DMS153 (cell line): ENCODE measurements at regions not wholly inside any gene's neighbourhood (a gene's known extent, or its start where the extent isn't known, plus 50 kb on each side); places are given as distances from the start of the nearest gene placed in this dataset.
"Not testable (repeated sequence)": the region's sequence is repeated elsewhere in the genome, so short reads cannot be mapped to it uniquely, and the experiment has no call there.

Experiments
- DNase-seq: peaks from one replicate; lab custom pipeline; 2025; lab: John Stamatoyannopoulos, UW

DNA sequence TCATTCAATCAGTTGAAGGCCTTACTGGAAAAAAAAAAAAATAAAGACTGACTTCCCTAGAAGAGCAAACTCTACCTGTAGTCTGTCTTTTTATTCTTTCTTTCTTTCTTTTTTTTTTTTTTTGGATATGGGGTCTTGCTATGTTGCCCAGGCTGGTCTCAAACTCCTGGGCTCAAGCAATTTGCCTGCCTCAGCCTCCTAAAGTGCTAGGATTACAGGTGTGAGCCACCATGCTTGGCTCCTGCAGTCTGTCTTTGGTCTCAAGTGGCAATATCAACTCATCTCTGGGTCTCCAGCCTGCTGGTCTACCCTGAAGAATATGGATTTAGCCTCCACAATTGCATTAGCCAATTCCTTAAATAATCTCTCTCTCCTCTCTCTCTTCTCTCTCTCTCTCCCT, 167.7 kb upstream of the P2RY1 start:
- no peak for DNase-seq

DNA sequence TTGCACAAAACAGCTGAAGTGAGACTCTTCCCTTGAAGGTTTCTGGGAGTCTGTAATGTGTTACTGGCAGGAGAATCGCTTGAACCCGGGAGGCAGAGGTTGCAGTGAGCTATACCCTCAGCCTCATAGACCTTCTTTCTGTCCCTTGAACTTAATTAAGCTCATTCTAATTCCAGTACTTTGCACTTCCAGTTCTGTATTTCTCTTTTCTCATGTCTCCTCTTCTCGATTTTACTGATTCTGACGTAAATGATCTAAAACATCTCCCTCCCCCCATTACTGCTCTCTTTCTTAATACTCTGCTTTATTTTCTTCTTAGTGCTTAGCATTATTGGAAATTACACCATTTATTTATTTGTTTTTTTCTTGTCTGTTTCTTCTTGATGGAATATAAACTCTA, 165.4 kb upstream of the P2RY1 start:
- DNase-seq, result no peak

DNA sequence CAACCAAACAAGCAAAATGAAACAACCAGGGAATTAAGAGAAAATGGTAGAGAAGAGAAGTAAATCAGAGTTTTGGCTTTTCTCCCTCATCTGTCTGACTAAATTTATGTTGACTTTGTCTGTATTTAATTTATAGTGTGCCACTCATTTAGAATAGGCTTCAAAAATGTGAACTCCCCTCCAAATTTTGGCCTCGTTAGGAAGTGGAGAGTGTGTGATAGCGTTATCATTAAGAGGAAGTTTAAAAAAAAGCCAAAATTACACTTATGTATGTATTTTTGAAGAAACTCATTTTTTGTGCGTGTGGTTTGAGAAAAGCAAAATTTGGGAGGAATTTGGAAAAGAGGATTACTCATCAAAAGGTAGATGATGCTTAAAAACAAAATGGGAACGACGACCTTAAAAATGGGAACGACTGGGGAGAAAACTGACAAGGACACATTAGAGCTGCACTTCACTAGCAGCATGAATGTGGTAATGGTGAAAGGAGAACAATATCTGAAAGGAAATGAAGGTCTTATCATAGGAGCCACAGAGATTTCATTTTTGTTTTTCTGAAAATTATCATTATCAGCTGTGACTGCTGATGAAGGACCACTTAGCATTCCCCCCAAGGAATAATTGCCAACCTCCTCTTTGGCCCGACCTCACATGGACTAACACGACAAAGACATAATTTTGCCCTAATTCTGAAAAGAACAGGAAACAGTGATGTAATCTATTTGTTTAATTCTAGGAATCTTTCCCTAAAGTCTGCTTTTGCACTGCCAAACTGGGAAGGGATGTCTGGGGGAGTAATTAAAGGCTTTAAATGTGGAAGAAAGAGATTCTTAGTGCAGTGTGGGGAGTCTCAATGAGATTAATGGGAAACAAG, 163.2 kb upstream of the P2RY1 start:
- no peak for DNase-seq

DNA sequence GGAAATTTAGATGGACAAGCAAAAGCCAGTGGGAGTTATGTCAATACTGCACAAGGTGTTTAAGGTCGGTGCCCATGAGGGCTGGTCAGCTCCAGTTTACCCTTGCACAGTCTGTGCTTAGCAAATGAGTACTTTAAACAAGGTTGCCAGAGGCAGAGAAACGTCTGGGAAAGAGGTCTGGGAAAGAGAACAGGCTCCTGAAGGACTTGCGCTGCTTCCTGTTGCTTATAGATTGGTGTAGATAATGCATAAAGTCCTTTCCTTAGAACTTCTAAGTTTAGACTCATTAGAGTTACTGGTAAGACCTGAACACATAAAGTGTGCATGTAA, 162.6 kb upstream of the P2RY1 start:
- DNase-seq, result no peak

DNA sequence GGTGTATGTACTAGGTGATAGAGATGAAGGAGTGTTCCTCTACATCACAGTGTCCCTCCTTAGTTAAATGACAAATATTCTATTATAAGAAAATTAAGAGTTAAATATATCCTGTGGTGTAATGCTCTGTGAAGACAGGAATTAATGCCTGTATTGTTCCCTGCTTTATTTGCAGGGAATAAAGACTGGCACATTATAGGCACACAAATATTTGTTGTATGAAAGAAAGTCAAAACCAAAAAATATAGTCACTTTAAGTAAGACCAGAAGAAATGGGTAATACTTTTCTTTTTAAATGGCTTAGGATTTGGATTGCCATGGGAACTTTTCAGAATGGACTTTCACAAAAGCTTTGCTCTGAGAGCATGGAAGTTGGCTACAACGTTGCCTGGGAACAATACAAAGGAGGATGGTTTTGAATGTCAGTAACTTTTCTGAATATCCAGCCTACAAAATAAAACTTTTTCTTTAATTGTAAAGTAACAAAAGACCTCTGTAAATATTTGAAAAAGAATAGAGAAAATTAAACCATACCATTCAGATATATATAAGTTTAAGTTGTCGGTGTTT, 158.0 kb upstream of the P2RY1 start:
- no peak for DNase-seq

DNA sequence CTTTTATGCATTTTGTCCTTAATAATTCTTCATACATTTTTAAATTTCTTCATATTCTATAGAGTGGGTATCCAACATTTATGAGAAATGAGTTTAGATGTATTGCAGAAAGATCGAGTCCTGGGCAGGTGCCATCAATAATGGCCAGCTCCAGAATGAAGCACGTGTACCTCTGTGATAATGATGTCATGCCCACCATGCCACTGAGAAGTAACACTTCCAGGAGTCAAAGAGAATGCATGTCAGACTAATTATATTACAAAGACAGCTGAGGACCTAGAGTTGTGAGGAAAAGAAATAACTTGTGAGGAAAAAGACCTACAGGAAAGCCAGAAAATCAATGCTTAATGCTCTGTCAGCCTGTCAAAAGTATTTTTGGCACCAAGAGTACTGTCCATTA, 157.4 kb upstream of the P2RY1 start:
- no peak for DNase-seq

DNA sequence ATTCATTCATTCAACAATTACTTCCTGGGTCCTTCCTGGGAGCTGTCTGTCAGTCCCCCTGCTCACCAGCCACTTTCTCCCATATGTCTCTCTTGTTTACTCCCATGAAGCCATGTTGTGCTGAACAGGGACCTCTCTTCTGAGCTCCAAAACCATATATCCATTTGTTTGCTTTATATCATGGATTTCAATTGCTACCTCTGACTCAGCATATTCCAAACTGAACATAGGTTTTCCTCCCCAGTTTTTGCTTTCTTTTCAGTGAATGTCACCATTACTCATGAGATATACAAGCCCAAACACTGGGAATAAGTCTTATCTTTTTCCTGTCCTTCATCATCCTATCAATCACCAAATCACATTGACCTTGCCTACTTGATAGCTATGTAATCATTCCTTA, 152.5 kb upstream of the P2RY1 start:
- DNase-seq, result no peak

DNA sequence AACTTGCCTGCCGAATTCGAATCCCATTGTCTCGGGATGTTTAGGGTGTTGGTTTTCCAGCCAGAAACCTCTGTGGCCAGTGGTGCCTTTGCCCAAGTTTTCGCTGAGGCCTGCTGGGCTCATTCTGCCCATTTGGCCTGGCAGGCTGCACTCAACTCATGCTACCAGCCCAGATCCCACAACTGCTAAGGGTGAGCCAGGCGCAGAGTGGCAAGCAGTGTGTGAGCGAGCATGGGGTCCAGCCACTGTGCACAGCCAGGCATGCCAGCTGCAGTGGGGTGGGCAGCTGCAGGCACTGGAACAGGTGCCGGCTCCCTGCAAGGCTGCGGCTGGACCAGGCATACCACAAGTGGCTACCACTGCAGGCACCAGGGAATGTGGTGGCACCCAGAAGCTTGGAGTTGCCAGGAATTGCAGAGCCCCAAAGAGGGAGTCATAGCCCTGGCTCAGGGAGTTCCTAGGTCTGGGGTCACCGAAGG, 151.4 kb upstream of the P2RY1 start:
- no peak for DNase-seq

DNA sequence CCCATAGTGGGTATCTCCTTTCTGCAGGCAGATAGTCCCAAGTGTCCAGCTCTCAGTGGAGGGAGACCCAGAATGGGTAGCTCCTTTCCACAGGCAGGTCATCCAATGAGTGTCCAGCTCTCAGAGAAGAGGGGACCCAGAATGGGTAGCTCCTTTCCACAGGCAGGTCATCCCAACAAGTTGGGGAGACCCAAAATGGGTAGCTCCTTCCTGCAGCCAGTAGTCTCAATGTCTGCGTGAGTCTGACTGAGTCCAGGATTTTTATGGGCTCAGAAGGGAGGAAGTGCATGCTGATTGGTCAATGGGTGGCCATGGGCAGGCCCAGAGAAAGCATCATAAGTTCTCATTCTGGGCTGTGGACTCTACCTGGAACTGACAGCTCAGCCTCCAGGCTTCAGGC, 150.7 kb upstream of the P2RY1 start:
- no peak for DNase-seq

DNA sequence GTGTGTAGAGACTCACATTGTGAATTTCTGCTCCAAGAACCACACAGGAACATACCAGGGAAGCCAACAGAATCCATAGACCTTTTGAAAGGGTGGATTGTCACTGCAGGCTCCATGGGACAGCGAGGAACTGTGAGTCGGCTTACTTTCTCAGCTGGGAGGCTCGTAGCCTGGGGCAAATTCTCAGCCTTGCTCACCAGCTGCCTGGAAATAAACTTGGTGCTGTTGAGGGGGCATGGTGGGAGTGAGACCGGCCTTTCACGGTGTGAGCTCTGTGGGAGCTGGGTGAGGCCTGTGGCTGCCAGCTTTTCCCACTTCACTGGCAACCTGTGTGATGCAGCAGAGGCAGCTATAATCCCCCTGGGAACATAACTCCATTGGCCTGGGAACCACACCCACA, 146.6 kb upstream of the P2RY1 start:
- no peak for DNase-seq

DNA sequence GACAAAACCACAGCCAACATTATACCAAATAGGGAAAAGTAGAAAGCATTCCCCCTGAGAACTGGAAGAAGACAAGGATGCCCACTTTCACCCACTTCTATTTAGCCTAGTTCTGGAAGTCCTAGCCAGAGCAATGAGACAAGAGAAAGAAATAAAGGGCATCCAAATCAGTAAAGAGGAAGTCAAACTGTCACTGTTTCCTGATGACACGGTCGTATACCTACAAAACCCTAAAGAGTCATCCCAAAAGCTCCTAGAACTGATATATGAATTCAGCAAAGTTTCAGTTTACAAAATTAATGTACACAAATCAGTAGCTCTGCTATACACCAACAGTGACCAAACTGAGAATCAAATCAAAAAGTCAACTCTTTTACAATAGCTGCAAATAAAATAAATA, 142.6 kb upstream of the P2RY1 start:
- not testable (repeated sequence) for DNase-seq

DNA sequence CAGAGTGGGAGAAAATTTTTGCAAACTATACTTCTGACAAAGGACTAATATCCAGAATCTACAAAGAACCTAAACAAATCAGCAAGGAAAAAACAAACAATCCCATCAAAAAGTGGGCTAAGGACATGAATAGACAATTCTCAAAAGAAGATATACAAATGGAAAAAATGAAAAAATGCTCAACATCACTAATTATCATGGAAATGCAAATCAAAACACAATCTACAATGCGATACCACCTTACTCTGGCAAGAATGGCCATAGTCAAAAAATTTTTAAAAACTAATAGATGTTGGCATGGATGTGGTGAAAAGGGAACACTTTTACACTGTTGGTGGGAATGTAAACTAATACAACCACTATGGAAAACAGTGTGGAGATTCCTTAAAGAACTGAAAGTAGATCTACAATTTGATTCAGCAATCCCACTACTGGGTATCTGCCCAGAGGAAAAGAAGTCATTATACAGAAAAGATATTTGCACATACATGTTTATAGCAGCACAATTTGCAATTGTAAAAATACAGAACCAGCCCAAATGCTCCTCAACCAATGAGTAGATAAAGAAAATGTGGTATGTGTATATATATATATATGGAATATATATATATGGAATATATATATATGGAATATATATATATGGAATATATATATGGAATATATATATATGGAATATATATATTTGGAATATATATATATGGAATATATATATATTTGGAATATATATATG, 141.2 kb upstream of the P2RY1 start:
- not testable (repeated sequence) for DNase-seq

DNA sequence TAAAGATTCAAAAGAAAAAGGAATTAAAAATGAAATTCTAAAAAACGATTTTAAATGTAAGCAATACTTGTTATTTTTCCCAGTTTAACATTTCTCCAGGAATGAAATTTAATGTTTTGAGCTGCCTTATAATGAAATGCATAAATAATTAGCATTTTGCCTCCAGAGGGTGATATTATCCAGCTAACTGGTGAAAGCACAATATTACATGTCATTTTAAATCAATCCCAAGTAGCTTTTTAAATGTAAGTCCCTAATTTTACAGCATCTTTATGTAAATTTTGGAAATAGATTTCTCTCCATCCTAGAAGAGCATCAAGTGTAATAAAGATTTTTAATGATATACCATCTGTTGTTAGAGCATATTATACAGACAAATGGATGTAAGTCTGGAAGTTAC, 139.1 kb upstream of the P2RY1 start:
- DNase-seq, result no peak

DNA sequence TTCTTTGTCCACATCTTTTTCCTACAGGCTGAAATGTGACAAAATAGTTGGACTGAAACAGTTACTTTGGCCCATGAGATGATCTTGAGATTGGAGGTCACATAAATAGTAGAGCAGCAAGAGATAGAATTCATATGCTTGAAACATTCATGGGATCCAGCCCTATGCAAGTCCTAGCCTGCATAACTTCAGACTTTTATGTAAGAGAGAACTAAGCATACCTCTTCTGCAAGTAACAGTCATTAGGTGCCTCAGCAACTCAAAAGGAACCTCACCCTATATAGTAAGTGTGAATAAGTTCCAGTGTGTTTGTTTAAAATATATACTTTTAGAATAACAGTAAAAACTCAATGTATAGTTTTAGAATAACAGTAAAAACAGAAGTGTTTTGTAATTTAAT, 138.0 kb upstream of the P2RY1 start:
- DNase-seq, result no peak

DNA sequence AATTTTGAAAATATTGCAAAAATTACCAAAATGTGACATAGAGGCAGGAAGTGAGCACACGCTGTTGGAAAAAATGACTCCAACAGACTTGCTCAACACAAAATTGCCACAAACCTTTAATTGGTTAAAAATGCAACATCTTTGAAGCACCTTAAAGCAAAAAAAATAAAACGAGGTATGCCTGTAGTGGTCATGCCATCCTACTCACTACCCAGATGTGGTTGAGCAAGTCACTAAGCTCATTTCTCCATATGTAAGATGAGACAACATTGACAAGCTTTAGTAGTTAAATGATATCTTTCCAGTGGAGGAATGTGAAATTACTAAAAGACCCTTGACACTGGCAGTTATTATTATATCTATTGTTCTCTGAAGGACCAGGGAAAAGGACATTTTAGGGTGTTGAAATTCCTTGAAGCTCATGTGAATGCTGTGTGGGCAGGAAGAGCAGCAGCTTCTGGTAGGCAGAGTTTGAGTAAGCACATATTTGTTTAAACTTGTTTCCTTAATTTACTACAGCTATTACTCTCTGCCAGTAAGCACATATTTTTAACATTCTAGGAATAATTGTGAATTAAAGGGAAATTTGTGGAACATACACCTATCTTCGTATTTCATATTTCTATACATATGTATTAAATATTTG, 131.6 kb upstream of the P2RY1 start:
- no peak for DNase-seq

DNA sequence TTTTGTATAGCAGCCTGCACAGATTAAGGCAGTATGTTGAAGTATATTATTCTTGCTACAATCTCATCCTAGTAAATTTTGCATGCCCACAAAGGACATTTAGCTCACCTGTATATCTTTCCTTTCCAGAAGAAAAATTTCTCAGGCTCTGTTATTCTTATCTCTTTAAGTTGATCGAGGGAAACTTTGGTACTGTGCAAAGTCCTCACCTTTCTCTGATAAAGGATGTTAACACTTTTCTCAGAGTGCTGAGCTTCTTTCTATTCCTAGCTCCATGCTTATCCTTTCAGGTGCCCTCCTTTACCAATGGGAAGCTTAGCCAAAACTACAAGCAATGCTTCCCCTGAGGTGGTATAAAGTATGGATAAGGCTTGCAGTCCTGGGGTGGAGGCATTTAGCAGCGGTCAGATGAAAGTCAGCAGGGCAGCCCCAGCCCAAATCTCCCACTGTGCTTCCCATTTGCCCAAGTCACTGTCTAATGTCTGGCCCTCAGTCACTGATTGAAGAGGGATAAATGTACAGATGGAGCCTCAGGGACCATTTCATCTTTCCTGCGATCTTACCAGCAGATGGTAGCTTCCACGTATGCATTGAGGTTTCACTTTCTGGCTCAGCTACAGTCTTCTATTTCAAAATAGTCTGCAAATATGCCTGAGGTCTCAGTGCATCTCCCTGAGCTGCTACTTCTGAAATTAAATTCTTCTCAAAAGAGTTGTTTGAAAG, 127.8 kb upstream of the P2RY1 start:
- no peak for DNase-seq

DNA sequence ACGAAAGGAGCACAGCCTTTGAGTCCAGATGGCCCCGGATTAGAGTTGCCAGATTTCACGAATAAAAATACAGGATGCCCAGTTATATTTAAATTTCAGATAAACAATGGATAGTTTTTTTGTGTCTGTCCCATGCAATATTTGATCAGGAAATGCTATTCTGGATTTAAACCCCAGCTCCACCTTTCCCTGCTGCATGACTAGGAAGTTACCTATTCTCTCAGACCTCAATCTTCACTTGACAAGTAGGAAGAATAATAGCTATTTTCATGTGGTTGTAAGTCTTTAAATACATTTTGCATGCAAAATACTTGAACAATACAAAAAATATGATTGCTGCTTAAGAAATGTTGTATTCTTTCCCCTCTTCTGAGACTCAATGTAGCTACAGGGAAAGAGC, 125.3 kb upstream of the P2RY1 start:
- DNase-seq, result no peak

DNA sequence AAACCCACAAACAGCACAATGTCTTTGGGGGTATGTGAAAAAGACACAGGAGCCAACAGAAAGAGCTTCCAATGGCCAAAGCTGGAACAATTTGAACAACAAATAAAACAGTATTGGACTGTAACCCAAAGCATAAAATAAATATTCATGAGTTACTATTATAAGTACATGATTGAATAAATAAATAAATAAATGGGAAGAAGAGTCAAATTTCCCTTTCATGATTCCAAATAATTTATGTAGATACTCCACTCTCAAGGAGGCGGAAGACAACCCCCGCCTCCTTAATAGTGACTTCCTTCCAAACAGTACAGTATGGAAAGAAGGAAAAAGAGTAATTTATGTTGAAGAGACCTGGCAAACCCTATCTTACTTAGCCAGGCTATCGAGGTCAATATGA, 124.4 kb upstream of the P2RY1 start:
- no peak for DNase-seq

DNA sequence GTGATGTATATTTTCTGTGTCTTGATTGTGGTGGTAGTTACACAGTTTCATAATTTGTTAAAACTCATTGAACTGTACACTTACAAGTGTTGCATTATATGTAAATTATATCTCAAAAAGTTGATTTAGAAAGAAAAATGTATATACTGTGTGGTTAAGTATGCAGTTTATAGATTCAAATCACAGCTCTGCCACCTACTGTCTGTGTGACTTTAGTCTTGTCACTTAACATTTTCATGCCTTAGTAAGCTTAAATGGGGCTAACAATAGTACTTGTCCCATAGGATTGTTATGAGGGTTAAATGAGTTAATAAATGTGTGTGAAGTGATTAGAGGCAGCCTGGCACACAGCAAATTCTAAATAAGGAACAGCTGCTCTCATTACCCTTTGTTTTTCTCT, 120.9 kb upstream of the P2RY1 start:
- DNase-seq, result no peak

DNA sequence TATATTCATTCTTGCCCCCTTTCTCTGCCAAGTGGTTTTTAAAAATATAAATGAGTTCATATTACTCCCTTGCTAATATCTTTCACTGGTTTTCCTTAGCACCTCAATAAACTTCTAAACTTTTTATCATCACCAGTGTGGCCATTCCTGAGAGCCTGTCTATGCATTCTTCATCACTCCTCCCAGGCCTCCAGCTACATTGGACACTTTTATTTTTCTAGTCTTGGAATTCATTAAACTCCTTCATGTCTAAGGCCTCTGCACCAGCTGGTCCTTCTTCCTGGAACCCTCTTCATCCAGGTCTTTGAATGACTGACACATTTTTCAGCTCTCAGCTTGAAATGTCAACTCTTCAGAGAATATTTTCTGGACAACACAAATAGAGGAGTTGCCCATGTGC, 120.4 kb upstream of the P2RY1 start:
- no peak for DNase-seq

DNA sequence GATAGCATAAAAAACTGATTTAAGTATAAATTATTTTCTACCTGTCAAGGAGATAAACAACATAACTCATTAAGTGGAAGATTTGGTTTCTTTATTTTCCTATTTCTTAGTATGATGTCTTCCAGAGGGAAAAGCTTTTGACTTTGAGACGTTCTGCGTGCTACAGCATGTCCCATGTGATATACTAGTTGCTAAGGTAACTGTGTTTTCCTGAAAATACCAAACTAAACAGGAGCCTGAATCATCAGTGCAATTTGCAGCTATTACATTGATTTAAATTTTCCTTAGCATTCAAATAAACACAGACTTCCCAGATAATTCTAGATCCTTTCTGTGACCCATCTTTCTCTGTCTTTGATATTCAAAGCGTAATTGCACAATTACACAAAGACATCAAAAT, 117.7 kb upstream of the P2RY1 start:
- DNase-seq, result no peak

DNA sequence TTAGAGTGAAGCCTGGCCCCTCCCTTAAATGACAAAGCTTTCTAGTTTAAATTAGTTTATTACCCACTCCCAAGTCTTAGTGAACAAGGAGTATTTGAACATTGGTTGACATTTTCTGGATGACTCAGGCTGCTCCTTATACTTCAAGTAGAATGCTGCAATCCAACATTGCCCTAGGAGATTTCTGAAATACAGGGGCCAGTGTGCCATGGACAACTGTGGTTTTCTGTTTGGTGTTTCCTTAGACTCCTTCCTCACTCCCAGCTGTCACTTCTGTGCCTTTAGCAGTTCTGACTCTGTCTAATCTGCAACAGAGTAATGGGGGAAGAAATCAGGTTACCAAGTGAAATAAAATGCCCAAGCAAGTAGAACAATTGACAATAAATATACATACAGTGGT, 116.1 kb upstream of the P2RY1 start:
- DNase-seq, result no peak
